Calu3 (cell line): ENCODE measurements at regions not wholly inside any gene's neighbourhood (a gene's known extent, or its start where the extent isn't known, plus 50 kb on each side); places are given as distances from the start of the nearest gene placed in this dataset.
"Not testable (repeated sequence)": the region's sequence is repeated elsewhere in the genome, so short reads cannot be mapped to it uniquely, and the experiment has no call there.

Source experiments
- BruUV-seq: library from RNA; stranded (reverse); fragments of 400-500 nt; replicated peaks from 2 replicates; lab custom pipeline; 2021; lab: Mats Ljungman, UMichigan
- CTCF ChIA-PET: fragments of 300-600 bp; sonication (Branson Sonifier 250); formaldehyde crosslinking; loops from one replicate; lab custom pipeline; 2022; ENCODE audit warnings: antibody characterized with exemption; lab: Charles Lee
- DNase-seq: peaks from one replicate; pipeline ENCODE4 v3.0.0; 2022
- H3K27ac Mint-ChIP-seq: one replicate; pipeline ENCODE4 v1.8.0; 2022; ENCODE audit warnings: mixed read lengths; ENCODE audit not compliant: unreplicated experiment
- H3K27me3 Mint-ChIP-seq: one replicate; pipeline ENCODE4 v1.8.0; 2022; ENCODE audit warnings: mixed read lengths; ENCODE audit not compliant: unreplicated experiment
- H3K36me3 Mint-ChIP-seq: one replicate; pipeline ENCODE4 v1.8.0; 2022; ENCODE audit warnings: mild to moderate bottlenecking, moderate library complexity, mixed read lengths; ENCODE audit not compliant: insufficient read depth, unreplicated experiment
- H3K4me1 Mint-ChIP-seq: one replicate; pipeline ENCODE4 v1.8.0; 2022; ENCODE audit warnings: mild to moderate bottlenecking, low read depth, mixed read lengths; ENCODE audit not compliant: unreplicated experiment
- H3K4me3 Mint-ChIP-seq: one replicate; pipeline ENCODE4 v1.8.0; 2022; ENCODE audit warnings: mild to moderate bottlenecking, low read depth, moderate library complexity, mixed read lengths; ENCODE audit not compliant: unreplicated experiment
- H3K9me3 Mint-ChIP-seq: one replicate; pipeline ENCODE4 v1.8.0; 2022; ENCODE audit warnings: low read depth, mixed read lengths; ENCODE audit not compliant: unreplicated experiment
- CTCF ChIP-seq: fragments of 200-600 bp; IDR thresholded peaks from one replicate; pipeline ENCODE4 v1.8.0; 2022; ENCODE audit warnings: antibody characterized with exemption; ENCODE audit not compliant: unreplicated experiment
- intact Hi-C: fragments of 100-400 bp; cut with micrococcal nuclease; formaldehyde crosslinking; loops from one replicate; pipeline ENCODE4 v1.10.0; 2022; ENCODE audit not compliant: unreplicated experiment

- H3K4me1 Mint-ChIP-seq, CTCF ChIA-PET, BruUV-seq: not testable (repeated sequence)
Observed at GRCh38 chr20:29324516-29325303, 1932.8 kb upstream of the DEFB115 start.

GRCh38 chr20:29325304-29325640 lies 1932.2 kb upstream of the DEFB115 start:
- intact Hi-C loops: no loop called here
- Mint-ChIP-seq H3K4me1 (no peaks in the 10 kb centered on the region), H3K36me3 (no peaks in the 10 kb centered on the region), H3K4me3 (no peak overlapping the region), H3K9me3 (peaks cover 12% of the 10 kb centered on the region), H3K27ac (no peak overlapping the region), H3K27me3 (no peaks in the 10 kb centered on the region)
- CTCF ChIA-PET: no interaction called here
- TF ChIP-seq CTCF: no peak
- no TSS peak for BruUV-seq
- DNase-seq: no peak

More at GRCh38 chr20:29324516-29325303, 1932.8 kb upstream of the DEFB115 start:
- H3K27me3 Mint-ChIP-seq, H3K4me3 Mint-ChIP-seq, H3K27ac Mint-ChIP-seq, intact Hi-C loops, DNase-seq, H3K9me3 Mint-ChIP-seq, H3K36me3 Mint-ChIP-seq: not testable (repeated sequence)

GRCh38 chr20:29325781-29326180 lies 1931.7 kb upstream of the DEFB115 start:
- H3K27ac Mint-ChIP-seq, BruUV-seq, H3K4me3 Mint-ChIP-seq, H3K4me1 Mint-ChIP-seq, DNase-seq, intact Hi-C loops, CTCF ChIA-PET, H3K27me3 Mint-ChIP-seq, H3K36me3 Mint-ChIP-seq: not testable (repeated sequence)
- H3K9me3 Mint-ChIP-seq: peaks cover 14% of the 10 kb centered on the region

GRCh38 chr20:29326376-29327070 lies 1930.9 kb upstream of the DEFB115 start:
- Mint-ChIP-seq H3K27me3 (no peaks in the 10 kb centered on the region), H3K9me3 (peaks cover 13% of the 10 kb centered on the region), H3K4me1 (no peaks in the 10 kb centered on the region), H3K4me3 (no peak overlapping the region), H3K36me3 (no peaks in the 10 kb centered on the region), H3K27ac (no peak overlapping the region)
- intact Hi-C loops: no loop called here
- CTCF ChIA-PET: interaction anchor here (0.6 kb wide), 1 partner anchor 240 kb away, joined by 5 read pairs; no protein-coding TSS in a partner anchor
- DNase-seq: no peak
- no peak for TF ChIP-seq CTCF
- BruUV-seq: no TSS peak

GRCh38 chr20:29327600-29328420 lies 1929.7 kb upstream of the DEFB115 start:
- H3K4me3 Mint-ChIP-seq, intact Hi-C loops, H3K27ac Mint-ChIP-seq, H3K27me3 Mint-ChIP-seq, BruUV-seq, H3K4me1 Mint-ChIP-seq, H3K36me3 Mint-ChIP-seq, CTCF ChIA-PET: not testable (repeated sequence)
- peak; percentile 18 for DNase-seq
- H3K9me3 Mint-ChIP-seq: peaks cover 20% of the 10 kb centered on the region

GRCh38 chr20:29330429-29331115 lies 1926.9 kb upstream of the DEFB115 start:
- not testable (repeated sequence) for H3K27me3 Mint-ChIP-seq, DNase-seq

More at GRCh38 chr20:29330429-29331115, 1926.9 kb upstream of the DEFB115 start:
- H3K27ac Mint-ChIP-seq, intact Hi-C loops, BruUV-seq, H3K4me1 Mint-ChIP-seq, H3K36me3 Mint-ChIP-seq, H3K4me3 Mint-ChIP-seq, CTCF ChIA-PET: not testable (repeated sequence)
- H3K9me3 Mint-ChIP-seq: peaks cover 28% of the 10 kb centered on the region
